Stimulated activated CD4-positive, alpha-beta T cell treated with anti-CD3 and anti-CD28 coated beads, Interleukin-2, amount 100 ng/mL, for 48 hours (primary cell): ENCODE measurements at regions not wholly inside any gene's neighbourhood (a gene's known extent, or its start where the extent isn't known, plus 50 kb on each side); places are given as distances from the start of the nearest gene placed in this dataset.

Experiments
- DNase-seq, 2 donors: peaks; one replicate each; pipeline ENCODE4 v3.0.0-alpha.2; 2020

DNA sequence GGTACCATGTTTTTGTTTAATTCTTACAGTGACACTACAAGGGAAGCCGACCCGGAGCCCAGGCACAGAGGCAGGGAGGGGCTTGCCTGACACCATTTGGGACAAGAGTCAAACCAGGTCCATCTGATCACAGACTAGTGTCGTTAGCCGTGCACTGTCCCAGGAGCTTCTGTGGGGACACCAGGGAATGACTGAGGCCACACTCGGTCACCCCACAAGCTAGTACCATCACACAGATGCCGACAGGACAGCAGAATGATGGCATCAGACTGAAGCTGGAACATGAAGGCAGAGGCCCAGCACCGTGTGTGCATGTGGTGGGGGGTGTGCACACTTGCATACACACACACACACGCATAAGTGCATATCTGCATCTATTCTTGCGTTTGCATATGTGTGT lies 61.5 kb upstream of the NECTIN1 start:
- DNase-seq: no peak

DNA sequence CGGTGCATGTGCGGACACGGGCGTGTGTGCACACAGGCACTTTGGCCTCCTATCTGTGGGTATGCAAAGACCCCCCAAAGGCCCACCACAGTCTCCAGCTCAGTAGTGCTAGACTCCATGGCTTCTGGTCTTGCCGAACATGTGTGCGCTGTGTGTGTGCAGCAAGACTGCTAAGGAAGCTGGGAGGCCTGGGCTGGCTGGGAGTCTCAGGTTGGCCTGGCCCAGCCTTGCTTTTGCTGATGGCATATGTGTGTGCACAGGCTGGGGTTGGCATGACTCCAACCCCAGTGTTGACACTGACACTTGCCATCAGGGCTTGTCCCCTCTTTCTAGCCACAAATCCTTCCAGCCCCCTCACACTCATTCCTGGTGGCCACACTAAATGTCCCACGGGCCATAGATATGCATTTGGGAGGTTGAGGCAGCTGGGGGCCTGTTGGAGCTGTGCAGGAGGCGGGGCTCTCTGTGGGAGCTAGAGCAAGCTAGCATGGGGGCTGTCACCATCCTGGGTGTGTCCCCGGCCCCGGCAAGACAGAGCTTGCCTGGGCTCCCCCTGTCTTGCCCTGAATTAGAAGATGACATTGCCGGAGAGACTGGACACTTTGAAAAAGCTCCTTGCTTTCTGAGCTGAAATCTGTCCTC lies 60.9 kb upstream of the NECTIN1 start:
- no peak for DNase-seq

DNA sequence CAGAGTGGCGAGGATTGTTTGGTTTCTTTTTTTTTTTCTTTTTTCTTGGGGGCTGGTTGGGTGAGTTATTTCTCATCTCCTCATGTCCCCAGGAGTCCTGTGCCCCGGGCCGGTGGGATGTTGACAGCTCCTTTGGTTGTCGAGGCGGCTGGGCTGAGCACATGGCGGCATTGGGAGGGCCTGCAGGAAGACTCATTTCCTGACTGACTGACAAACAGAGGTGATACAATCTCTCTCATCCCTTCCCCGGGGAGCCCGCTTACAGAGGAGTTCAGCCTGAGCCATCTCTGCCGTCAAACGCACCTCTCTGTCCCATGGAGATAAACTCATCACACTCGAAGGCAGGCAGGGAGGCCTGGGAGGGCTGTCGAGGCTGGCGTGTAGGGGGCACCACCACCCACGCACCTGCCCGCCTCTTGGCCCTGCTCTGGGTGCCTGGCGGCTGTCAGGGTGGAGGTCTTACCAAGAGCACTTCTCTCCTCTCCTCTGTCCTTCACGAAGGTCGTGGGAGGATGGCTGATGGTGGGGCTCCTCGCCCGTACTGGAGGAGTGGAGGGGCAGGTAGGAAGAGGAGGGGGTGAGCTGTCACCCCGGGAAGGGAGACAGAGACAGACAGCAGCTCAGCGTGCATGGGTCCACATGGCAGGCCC lies 60.0 kb upstream of the NECTIN1 start:
- DNase-seq: no peak

DNA sequence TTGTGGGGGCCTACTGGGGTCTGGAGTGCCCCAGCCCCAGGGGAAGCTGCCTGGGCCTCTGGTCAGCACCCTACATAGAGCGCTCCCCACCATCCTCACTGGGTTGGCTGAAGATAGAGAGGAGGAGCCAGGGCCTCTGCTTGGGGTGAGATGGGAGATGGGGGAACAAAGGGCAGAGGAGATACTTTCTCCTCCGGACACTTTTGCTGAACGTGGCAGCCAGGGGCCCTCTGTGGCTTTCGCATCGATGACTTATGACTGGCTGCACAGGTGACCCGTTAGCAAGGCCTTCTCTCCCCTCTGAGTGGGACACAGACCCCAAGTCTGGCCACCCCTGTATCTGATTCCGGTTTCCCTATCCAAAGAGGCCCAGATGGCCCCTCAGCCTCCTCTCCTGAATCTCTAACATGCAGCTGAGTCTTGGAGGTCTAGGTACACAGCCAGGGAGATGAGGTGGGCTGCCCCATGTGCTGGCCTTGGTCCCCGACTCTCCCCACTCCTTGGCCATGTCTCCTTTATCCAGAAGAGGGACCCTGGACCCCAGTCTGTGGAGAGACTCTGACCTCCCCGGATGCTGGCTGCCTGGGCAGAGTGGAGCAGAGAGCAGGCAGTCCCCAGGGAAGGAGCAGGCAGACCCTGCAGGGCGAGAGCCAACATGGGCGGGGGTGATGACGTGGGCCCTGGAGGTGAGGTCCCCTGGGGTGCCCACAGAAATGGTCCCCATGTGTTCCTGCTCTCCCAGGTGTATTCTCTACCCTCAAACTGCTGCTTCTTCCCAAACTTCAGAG lies 59.3 kb upstream of the NECTIN1 start:
- no peak for DNase-seq

DNA sequence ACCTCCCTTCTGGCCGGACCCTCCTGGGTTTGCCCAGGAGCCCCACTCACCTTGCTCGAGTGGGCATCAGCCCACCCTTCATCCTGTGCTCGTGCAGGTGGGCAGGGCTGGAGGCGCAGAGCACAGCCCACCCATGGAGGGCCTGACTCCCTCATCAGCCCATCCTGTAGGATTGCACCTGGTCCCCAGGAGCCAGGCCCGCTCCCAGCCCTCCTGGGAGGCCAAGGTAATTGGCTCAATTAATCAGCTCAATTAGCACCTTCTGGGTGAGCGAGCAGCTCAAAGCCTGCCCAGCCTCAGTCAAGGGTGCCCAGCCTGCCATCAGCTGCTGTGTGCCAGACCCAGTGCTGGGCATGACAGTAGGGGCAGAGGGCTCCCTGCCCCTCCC lies 58.1 kb upstream of the NECTIN1 start:
- no peak for DNase-seq

DNA sequence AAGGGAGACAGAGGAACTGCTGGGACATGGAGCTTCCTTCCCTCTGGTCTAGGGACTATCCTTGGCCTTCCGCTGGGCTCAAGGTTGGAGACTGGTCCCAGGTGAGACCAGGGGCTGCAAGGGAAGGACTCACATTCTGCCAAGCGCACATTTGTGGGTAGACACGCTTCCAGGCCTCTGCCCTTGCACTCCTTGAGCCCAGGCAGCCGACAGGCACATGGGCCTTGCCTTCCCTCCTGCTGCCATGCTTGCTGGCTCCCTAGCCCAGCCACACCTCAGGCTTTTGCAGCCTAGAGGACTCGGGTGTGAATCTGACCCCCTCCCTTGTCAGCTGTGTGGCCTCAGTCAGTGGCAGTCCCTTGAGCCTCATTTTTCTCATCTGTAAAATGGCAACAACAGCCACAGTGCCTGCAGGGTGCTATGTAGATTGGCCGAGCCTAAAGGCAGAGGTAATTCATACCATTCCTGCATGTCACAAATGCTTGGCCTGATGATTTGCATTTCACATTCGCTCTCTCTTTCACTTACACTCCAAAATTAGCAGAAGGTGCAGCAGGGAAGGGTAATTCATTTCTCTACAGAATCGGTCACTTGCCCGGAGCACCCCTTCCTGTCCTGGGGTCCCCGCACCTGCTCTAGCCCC lies 57.6 kb upstream of the NECTIN1 start:
- no peak for DNase-seq

DNA sequence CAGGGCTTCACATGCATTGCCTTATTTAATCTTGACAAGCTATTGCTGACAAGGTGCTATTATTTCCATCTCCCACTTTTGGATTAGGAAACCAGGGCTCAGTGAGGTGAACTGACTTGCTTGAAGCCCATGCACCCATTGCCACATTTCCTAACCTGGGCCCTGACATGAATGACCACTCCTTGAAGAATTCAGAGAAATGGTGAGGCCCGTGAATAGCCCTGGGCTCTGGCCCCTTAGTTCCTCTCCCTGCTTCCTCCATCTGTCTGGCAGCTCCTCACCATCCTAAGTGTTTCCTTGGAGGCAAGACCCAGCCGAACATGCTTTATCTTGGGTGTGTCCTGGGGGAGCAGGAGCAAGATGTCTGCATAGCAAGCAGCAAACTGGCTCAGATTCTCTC lies 56.1 kb upstream of the NECTIN1 start:
- DNase-seq: no peak

DNA sequence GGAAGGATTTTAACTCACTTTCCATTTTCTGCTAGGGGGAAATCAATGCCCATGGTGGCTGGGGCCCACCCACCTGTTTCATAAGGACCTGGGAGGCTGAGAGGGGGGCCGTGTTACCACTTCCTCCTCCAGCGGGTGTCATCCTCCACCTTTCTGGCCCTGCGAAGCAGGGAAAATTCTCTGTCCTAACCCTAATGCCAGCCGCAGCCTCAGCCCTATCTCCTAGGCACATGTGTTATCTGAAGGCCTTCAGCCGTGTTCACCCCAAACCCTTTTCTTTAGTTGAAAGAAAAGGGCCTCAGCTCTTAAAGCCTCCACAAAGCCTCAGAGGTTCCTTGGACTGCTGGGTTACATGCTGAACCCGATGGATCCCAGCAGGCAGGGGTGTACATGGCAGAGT lies 55.4 kb upstream of the NECTIN1 start:
- no peak for DNase-seq

DNA sequence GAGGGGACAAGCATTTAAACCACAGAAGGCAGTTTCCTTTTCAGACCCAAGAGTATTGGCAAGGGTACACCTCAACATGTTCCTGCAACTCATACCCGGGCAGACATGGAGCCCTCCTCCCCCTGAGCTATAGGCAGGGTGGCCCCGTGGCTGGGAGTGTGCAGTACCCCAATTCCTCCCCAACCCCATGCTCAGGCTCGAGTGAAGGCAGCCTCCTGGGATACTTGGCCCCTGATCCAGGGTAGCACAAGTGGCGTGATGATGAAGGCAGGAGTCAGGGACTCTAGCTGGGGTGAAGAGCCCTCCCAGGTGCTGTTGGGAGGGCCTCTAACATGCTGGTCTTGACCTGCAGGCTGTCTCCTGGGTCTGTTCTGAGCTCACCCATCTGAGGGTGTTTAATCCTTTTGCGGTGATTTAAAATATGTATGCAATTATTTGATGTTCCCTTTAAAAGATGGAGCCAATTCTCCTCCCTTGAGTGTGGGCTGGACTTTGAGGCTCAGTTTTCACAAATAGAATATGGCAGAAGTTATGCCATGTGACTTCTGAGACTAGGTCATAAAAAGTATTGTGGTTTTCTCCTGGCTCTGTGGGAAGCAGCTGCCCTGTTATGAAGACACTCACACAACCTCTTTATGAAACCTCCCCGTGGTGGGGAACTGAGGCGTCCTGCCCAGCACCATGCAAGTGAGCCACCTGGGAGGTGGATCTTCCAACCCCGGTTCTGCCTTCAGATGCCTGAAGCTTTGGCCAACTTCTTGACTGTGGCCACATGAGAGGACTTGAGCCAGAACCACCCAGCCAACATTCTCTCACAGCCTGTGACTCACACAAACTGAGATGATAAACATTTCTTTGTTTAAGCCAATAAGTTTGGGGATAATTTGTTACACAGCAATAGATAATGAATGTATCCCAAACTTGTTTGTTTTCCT lies 54.7 kb upstream of the NECTIN1 start:
- no peak for DNase-seq

DNA sequence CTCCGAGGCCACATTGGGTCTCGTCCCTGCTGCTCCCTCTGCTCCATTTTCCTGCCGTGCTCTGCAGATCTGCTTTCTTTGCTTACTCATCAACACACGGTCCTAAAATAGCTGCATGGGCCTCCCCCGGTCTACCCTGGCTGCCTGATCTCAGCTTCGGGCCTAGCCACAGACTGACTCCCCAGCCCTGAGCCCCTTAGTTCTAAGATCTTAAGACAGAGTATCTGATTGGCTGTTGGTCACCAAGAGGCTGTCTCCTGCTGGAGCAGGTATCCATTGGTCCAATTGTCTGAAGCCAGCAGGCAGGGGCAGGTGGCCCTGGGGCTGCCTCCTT lies 53.7 kb upstream of the NECTIN1 start:
- DNase-seq: no peak

DNA sequence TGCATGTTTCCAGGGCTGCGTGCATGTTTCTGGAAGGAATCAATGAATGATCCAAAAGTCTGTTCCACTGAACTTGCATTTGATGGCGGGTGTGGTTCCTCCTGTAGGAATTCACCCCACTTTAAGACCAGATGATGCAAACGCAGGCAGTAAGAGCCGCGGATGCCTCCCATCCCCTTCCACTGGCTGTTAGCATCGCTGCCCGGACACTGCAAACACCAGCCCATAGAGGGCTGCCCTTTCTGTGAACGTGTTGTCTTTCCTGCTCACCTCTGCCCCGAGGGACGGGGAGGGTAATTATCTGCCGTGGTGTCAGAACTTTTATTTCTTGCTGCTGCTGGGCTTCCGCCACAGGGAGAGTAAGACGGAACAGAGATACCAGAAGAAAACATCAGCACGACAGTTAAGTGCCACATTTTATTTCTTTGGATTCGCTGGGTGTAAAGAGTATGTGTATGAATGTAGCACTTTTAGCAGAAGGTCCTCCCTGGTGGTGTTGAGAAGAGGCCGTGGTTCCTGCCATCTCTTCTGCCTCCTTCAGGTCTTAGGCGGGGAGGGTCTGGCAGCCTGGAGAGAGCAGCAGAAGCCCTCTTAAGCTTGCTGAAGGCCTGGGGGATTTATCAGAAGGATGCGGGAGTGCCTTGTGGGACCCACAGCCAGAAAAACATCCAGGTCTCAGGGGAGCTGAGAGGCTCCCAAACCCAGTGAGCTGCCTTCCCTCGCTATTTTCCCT lies 53.2 kb upstream of the NECTIN1 start:
- DNase-seq: no peak

DNA sequence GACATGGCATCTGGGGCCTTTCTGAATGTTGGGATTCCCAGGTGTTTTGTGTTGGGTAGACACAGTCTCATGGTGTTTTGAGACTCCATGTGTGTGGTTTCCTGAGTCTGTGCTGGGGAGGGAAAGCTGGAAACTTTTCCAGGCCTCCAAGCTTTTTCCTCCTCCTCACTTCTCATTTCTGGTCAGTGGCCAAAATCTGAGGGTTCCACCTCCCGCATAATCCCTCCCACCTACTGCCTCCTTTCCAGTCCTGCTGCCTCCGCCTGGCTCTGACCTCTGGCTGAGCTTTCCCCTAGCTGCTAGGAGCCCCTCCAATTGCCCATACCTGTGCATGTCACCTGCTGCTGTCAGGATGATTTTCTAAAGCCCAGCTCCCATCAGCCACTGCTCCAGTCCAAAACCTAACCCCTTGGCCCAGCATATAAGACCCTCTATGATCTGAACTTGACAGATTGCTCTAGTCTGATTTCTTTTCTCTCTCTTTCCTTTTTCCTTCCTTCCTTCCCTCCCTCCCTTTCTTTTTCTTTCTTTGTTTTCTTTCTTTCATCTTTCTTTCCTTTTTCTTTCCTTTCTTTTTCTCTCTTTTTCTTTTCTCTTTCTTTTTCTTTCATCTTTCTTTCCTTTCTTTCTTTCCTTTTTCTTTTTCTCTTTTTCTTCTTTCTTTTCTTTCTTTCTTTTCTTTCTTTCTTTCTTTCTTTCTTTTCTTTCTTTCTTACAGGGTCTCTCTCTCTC lies 51.4 kb upstream of the NECTIN1 start:
- DNase-seq: no peak

DNA sequence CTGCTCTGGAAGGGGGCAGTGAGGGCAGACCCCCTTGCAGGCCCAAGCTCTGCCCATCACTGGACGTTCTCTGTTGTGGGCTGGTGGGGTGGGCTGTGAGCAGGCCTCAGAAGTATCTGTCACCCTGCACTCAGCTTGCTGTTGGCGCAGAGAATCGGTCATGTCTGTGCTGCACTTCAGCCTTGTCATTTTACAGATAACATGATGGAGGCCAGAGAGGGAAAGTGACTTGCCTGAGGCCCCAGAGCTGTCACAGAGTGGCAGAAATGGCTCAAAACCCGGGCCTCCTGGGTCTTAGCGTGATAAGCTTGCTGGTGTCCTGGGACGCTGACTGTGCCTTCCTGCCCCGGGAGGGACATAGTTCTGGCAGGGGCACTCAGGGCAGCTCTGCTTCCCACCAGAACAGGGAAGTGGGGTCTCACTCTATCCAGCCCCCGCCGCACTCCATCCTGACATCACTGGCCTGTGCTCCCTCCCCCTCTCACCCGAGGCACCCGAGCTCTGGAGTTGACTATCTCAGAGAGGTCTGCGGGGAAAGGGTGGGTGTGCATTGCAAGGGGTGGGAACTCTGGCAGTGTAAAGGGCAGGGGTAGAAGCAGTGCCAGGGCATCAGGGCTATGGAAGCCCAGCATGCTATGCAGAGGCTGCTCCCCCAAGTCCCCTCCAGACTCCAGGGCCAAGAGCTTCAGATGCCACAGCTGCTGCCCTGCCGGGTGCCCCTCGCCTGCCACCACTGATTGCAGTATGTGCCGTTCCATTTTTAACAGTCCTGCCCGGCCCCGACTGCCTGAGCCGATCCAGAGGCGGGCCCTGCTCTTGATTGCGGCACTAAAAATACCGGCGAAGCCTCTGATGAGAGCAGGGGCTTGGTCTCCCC lies 50.4 kb upstream of the NECTIN1 start:
- no peak for DNase-seq
